ENCODE measurements at regions not wholly inside any gene's neighbourhood (a gene's known extent, or its start where the extent isn't known, plus 50 kb on each side); places are given as distances from the start of the nearest gene placed in this dataset.

GRCh38 chr14:76280221-76280620, 95.7 kb upstream of the ESRRB start:
- no peak overlapping the region for H3K4me3 ChIP-seq
- DNase-seq (no peak), ATAC-seq (no peak), FAIRE-seq (no peak)
- H3K9me3 ChIP-seq: no peaks in the 10 kb centered on the region
- H3K36me3 ChIP-seq: no peaks in the 10 kb centered on the region
- H3K27ac ChIP-seq: no peak overlapping the region
- intact Hi-C loops (cut with DNase I): no loop called here
- WGBS, 2 donors: 36 to 45% methylated on average over 3 of the region's 3 CpGs
- H3K4me1 ChIP-seq: no peaks in the 10 kb centered on the region
- H3K27me3 ChIP-seq: no peaks in the 10 kb centered on the region
- TF ChIP-seq, protein P1, sequence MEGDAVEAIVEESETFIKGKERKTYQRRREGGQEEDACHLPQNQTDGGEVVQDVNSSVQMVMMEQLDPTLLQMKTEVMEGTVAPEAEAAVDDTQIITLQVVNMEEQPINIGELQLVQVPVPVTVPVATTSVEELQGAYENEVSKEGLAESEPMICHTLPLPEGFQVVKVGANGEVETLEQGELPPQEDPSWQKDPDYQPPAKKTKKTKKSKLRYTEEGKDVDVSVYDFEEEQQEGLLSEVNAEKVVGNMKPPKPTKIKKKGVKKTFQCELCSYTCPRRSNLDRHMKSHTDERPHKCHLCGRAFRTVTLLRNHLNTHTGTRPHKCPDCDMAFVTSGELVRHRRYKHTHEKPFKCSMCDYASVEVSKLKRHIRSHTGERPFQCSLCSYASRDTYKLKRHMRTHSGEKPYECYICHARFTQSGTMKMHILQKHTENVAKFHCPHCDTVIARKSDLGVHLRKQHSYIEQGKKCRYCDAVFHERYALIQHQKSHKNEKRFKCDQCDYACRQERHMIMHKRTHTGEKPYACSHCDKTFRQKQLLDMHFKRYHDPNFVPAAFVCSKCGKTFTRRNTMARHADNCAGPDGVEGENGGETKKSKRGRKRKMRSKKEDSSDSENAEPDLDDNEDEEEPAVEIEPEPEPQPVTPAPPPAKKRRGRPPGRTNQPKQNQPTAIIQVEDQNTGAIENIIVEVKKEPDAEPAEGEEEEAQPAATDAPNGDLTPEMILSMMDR (IDR thresholded peaks at IDR 0.05): no peak

DNA sequence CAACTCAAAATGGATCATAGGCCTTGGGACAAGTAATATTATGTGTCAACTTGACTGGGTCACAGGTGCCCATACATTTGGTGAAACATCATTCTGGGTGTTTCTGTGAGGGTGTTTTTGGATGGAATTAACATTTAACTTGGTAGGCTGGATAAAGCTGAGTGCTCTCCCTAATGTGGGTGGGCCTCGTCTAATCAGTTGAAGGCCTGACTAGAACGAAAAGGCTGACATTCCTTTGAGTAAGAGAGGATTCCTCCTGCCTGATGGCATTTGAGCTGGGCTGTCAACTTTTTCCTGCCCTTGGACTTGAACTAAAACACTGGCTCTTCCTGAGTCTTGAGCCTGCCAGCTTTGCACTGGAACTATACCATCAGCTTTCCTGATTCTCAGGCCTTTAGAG, 93.4 kb upstream of the ESRRB start:
- Histone ChIP-seq H3K4me1 (no peaks in the 10 kb centered on the region), H3K36me3 (no peaks in the 10 kb centered on the region), H3K27ac (no peak overlapping the region), H3K4me3 (no peak overlapping the region), H3K9me3 (no peaks in the 10 kb centered on the region), H3K27me3 (no peaks in the 10 kb centered on the region)
- WGBS, 2 donors: 38 to 68% methylated on average over 2 of the region's 2 CpGs
- TF ChIP-seq, protein P1 (IDR thresholded peaks at IDR 0.05): no peak
- intact Hi-C loops (cut with DNase I): no loop called here
- ATAC-seq (no peak), FAIRE-seq (no peak), DNase-seq (no peak)

GRCh38 chr14:76287063-76287462, 88.9 kb upstream of the ESRRB start:
- ATAC-seq: no peak
- DNase-seq: no peak
- TF ChIP-seq, protein P1 (IDR thresholded peaks at IDR 0.05): no peak
- peak; percentile 96 for FAIRE-seq
- Histone ChIP-seq H3K36me3 (no peaks in the 10 kb centered on the region), H3K27ac (no peak overlapping the region), H3K4me1 (no peaks in the 10 kb centered on the region), H3K4me3 (no peak overlapping the region), H3K27me3 (no peaks in the 10 kb centered on the region), H3K9me3 (no peaks in the 10 kb centered on the region)
- intact Hi-C loops (cut with DNase I): no loop called here
- WGBS, 2 donors: 87 to 97% methylated on average over 1 of the region's 1 CpG

DNA sequence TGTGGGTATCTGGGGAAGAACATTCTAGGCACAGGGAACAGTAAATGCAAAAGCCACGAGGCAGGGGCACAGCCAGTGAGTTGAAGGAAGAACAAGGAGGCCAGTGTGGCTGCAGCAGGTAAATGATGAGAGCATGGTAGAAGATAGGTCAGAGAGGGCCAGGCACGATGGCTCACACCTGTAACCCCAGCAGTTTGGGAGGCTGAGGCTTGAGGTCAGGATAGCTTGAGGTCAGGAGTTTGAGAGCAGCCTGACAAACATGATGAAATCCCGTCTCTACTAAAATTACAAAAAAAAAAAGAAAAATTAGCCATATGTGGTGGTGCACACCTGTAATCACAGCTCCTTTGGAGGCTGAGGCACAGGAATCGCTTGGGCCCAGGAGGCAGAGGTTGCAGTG, 86.7 kb upstream of the ESRRB start:
- ATAC-seq (no peak), FAIRE-seq (no peak), DNase-seq (no peak)
- H3K27me3 ChIP-seq: no peaks in the 10 kb centered on the region
- H3K4me3 ChIP-seq: no peak overlapping the region
- TF ChIP-seq, protein P1 (IDR thresholded peaks at IDR 0.05): no peak
- H3K9me3 ChIP-seq: no peaks in the 10 kb centered on the region
- 83 to 88% methylated on average over 4 of the region's 4 CpGs for WGBS, 2 donors
- peaks cover 4 to 7% (median 5%) of the 10 kb centered on the region in 3 donors for H3K4me1 ChIP-seq
- no peaks in the 10 kb centered on the region for H3K36me3 ChIP-seq
- intact Hi-C loops (cut with DNase I): no loop called here
- H3K27ac ChIP-seq: no peak overlapping the region

DNA sequence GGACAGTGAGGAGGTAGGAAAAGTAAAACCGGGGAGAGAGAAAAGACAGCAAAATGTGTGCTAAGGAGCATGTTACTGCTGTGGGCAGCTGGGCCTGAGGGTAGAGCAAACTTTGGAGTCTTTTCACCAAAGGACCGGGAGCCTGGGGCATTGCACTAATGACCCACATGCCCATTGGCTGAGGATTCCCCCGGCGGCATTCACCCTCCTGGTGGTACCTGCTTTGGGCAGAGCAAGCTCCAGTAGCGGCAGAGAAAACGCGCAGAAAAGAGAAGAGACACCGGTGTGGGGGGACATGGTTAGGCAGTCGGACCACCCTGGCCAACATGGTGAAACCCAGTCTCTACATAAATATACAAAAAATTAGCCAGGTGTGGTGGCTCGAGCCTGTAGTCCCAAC, 83.4 kb upstream of the ESRRB start:
- Histone ChIP-seq H3K4me3 (no peak overlapping the region), H3K27me3 (no peaks in the 10 kb centered on the region), H3K27ac (no peak overlapping the region), H3K4me1 (peaks cover 5 to 10% (median 8%) of the 10 kb centered on the region in 3 donors), H3K36me3 (no peaks in the 10 kb centered on the region), H3K9me3 (no peaks in the 10 kb centered on the region)
- intact Hi-C loops (cut with DNase I): no loop called here
- TF ChIP-seq, protein P1 (IDR thresholded peaks at IDR 0.05): no peak
- DNase-seq (no peak), ATAC-seq (no peak), FAIRE-seq (no peak)
- 91 to 94% methylated on average over 10 of the region's 10 CpGs for WGBS, 2 donors
